ENCODE measurements at regions not wholly inside any gene's neighbourhood (a gene's known extent, or its start where the extent isn't known, plus 50 kb on each side); places are given as distances from the start of the nearest gene placed in this dataset.

DNA sequence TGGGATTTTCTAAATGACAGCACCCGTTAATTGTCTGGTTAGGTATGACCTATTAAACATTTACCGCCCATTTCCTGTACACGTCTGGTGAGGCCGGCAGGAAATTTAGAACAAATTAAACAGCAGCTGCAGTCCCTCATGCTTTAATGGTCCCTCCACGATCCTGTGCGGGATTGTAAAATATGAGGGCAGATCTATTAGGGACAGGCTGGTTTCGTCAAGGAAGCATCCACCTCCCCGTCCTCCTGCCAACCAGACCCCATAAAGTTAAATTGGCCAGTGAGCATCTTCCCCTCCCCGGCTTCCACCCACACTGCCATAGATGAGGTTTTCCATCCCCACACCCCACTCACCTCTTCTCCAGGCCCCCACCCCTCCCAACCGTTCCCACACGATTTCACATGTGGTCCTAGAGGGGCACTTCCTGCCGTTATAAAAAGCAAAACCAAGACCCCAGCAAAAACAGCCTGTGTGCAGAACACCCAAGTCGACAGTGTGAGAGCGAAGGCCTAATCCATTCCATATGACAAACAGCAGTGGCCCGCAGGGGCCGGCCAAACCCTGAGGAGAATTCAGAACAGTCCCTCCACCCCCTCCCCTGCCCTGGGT, 331.9 kb downstream of the FOXL1 start:
- TF ChIP-seq, protein P1, sequence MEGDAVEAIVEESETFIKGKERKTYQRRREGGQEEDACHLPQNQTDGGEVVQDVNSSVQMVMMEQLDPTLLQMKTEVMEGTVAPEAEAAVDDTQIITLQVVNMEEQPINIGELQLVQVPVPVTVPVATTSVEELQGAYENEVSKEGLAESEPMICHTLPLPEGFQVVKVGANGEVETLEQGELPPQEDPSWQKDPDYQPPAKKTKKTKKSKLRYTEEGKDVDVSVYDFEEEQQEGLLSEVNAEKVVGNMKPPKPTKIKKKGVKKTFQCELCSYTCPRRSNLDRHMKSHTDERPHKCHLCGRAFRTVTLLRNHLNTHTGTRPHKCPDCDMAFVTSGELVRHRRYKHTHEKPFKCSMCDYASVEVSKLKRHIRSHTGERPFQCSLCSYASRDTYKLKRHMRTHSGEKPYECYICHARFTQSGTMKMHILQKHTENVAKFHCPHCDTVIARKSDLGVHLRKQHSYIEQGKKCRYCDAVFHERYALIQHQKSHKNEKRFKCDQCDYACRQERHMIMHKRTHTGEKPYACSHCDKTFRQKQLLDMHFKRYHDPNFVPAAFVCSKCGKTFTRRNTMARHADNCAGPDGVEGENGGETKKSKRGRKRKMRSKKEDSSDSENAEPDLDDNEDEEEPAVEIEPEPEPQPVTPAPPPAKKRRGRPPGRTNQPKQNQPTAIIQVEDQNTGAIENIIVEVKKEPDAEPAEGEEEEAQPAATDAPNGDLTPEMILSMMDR (IDR thresholded peaks at IDR 0.05; ENCODE audit: low read depth, low read length), result no peak
- TF ChIP-seq EZH2phosphoT487 (IDR thresholded peaks at IDR 0.05; ENCODE audit: low read depth), result no peak
